Mesenchymal stem cell (in vitro differentiated cells and primary cell): ENCODE measurements at regions not wholly inside any gene's neighbourhood (a gene's known extent, or its start where the extent isn't known, plus 50 kb on each side); places are given as distances from the start of the nearest gene placed in this dataset.
"Not testable (repeated sequence)": the region's sequence is repeated elsewhere in the genome, so short reads cannot be mapped to it uniquely, and the experiment has no call there.

Source experiments
- DNase-seq: peaks from one replicate; pipeline ENCODE4 v3.0.0-alpha.2; 2013
- H2AFZ ChIP-seq: one replicate; pipeline ENCODE4 v1.6.1; 2013; ENCODE audit warnings: low read depth, mild to moderate bottlenecking, control low read depth, inconsistent platforms, low read length, moderate library complexity
- H2AK5ac ChIP-seq: 2 replicates; pipeline ENCODE4 v1.6.1; 2013; ENCODE audit warnings: low read length, moderate library complexity, mild to moderate bottlenecking, inconsistent platforms; ENCODE audit not compliant: severe bottlenecking
- H2BK120ac ChIP-seq: one replicate; pipeline ENCODE4 v1.6.1; 2013; ENCODE audit warnings: low read depth, mild to moderate bottlenecking, inconsistent platforms, low read length, moderate library complexity
- H2BK12ac ChIP-seq, 2 experiments: one replicate each; pipeline ENCODE4 v1.6.1; 2013; ENCODE audit warnings: inconsistent platforms in 2 of 2, low read length in 2 of 2, mild to moderate bottlenecking in 2 of 2, moderate library complexity in 2 of 2, control low read depth in 1 of 2
- H2BK15ac ChIP-seq: one replicate; pipeline ENCODE4 v1.6.1; 2013; ENCODE audit warnings: mild to moderate bottlenecking, low read depth, inconsistent platforms; ENCODE audit not compliant: poor library complexity, severe bottlenecking
- H2BK5ac ChIP-seq: 2 replicates; pipeline ENCODE4 v1.6.1; 2013; ENCODE audit warnings: low read depth, mild to moderate bottlenecking, low read length, control low read depth, inconsistent platforms; ENCODE audit not compliant: poor library complexity, severe bottlenecking
- H3K14ac ChIP-seq, 2 experiments: one replicate each; pipeline ENCODE4 v1.6.1; 2013; ENCODE audit warnings: inconsistent platforms in 2 of 2, low read length in 2 of 2, control low read depth in 1 of 2, mild to moderate bottlenecking in 1 of 2, moderate library complexity in 1 of 2
- H3K18ac ChIP-seq, 2 experiments: one replicate each; pipeline ENCODE4 v1.6.1; 2013; ENCODE audit warnings: inconsistent platforms in 2 of 2, low read length in 2 of 2, control low read depth in 1 of 2, low read depth in 1 of 2, mild to moderate bottlenecking in 1 of 2
- H3K23ac ChIP-seq, 2 experiments: one replicate each; pipeline ENCODE4 v1.6.1; 2013; ENCODE audit warnings: inconsistent platforms in 2 of 2, low read length in 2 of 2, mild to moderate bottlenecking in 2 of 2, moderate library complexity in 2 of 2, control low read depth in 1 of 2
- H3K27ac ChIP-seq: 2 replicates; pipeline ENCODE4 v1.5.1; 2013; ENCODE audit warnings: mild to moderate bottlenecking, moderate library complexity, low read length, control low read depth, inconsistent platforms; ENCODE audit not compliant: poor library complexity, severe bottlenecking
- H3K27me3 ChIP-seq, 2 experiments: 2 replicates each; pipeline versions ENCODE4 v1.6.1 to v1.7.0; 2013; ENCODE audit warnings: low read length in 2 of 2, mild to moderate bottlenecking in 2 of 2, moderate library complexity in 2 of 2, control low read depth in 1 of 2, inconsistent platforms in 1 of 2; ENCODE audit not compliant: control insufficient read depth in 1 of 2, insufficient read depth in 1 of 2
- H3K36me3 ChIP-seq, 2 experiments: 2 replicates each; pipeline versions ENCODE4 v1.6.1 to v1.7.0; 2013; ENCODE audit warnings: low read length in 2 of 2, control low read depth in 1 of 2, inconsistent platforms in 1 of 2, low read depth in 1 of 2, mild to moderate bottlenecking in 1 of 2; ENCODE audit not compliant: insufficient read depth in 2 of 2, control insufficient read depth in 1 of 2
- H3K4ac ChIP-seq, 2 experiments: one replicate each; pipeline ENCODE4 v1.6.1; 2013; ENCODE audit warnings: inconsistent platforms in 2 of 2, low read length in 2 of 2, mild to moderate bottlenecking in 2 of 2, moderate library complexity in 2 of 2, control low read depth in 1 of 2, low read depth in 1 of 2
- H3K4me1 ChIP-seq: 2 replicates; pipeline ENCODE4 v1.6.1; 2013; ENCODE audit warnings: low read depth, low read length, control low read depth; ENCODE audit not compliant: control insufficient read depth, insufficient read depth
- H3K4me2 ChIP-seq: 2 replicates; pipeline ENCODE4 v1.6.1; 2013; ENCODE audit warnings: low read length, mild to moderate bottlenecking, inconsistent platforms; ENCODE audit not compliant: poor library complexity, severe bottlenecking
- H3K4me3 ChIP-seq, 2 experiments: 2 replicates each; pipeline versions ENCODE4 v1.5.1 to v1.7.0; 2013; ENCODE audit warnings: low read length in 2 of 2, mild to moderate bottlenecking in 2 of 2, control low read depth in 1 of 2, low read depth in 1 of 2; ENCODE audit not compliant: insufficient read depth in 1 of 2
- H3K79me1 ChIP-seq: replicated peaks from 2 replicates; pipeline ENCODE4 v1.6.1; 2013; ENCODE audit warnings: mild to moderate bottlenecking, control low read depth, low read length, inconsistent platforms; ENCODE audit not compliant: poor library complexity, severe bottlenecking
- H3K9ac ChIP-seq: 2 replicates; pipeline ENCODE4 v1.7.0; 2013; ENCODE audit warnings: mild to moderate bottlenecking, low read length, moderate library complexity
- H3K9me3 ChIP-seq: 2 replicates; pipeline ENCODE4 v1.7.0; 2013; ENCODE audit warnings: mild to moderate bottlenecking, low read length; ENCODE audit not compliant: control insufficient read depth
- H4K8ac ChIP-seq: one replicate; pipeline ENCODE4 v1.6.1; 2013; ENCODE audit warnings: inconsistent platforms, mild to moderate bottlenecking, low read length, moderate library complexity
- H4K91ac ChIP-seq: one replicate; pipeline ENCODE4 v1.6.1; 2013; ENCODE audit warnings: mild to moderate bottlenecking, low read length, inconsistent platforms
- WGBS: methylation state at CpG from one replicate; pipeline ENCODE4 v1.1.7; 2013; ENCODE audit warnings: mixed read lengths; 5-methylcytosine and 5-hydroxymethylcytosine counted together

DNA sequence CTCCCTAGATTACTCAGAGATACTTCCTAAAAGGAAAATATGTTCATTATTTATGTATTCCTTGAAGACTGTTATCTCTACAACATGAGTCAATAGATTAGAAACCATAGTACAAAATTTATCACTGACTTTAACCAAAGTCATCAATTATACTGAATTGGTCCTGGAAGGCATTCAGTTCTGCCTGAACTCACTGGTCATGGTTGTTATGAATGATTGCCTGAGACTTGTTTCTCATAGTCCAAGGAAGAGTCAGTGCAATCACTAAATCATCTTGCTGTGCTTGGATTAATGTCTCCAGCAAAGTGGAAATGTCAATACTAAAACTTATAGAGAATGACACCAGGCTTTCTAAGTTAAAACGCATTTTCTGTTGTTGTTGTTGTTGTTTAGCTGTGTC, 878.6 kb upstream of the MANEA start:
- Histone ChIP-seq H3K18ac (no peak overlapping the region), H3K4me1 (no peaks in the 10 kb centered on the region), H2BK12ac (no peak overlapping the region), H3K27me3 (no peaks in the 10 kb centered on the region), H3K9me3 (no peaks in the 10 kb centered on the region), H3K4ac (no peak overlapping the region), H3K23ac (no peak overlapping the region), H3K9ac (no peak overlapping the region), H3K27ac (no peak overlapping the region), H2AK5ac (no peak overlapping the region), H3K4me2 (no peak overlapping the region), H3K4me3 (no peak overlapping the region), H3K79me1 (no peaks in the 10 kb centered on the region), H3K36me3 (no peaks in the 10 kb centered on the region), H3K14ac (no peak overlapping the region), H2BK5ac (no peak overlapping the region), H4K8ac (no peak overlapping the region), H2BK120ac (no peak overlapping the region), H4K91ac (no peak overlapping the region), H2AFZ (no peak overlapping the region), H2BK15ac (no peak overlapping the region)
- DNase-seq = no peak
- 92% methylated on average over 1 of the region's 1 CpG for WGBS

- not testable (repeated sequence) for H3K4me2 ChIP-seq, H3K79me1 ChIP-seq, H3K27me3 ChIP-seq, H2BK120ac ChIP-seq, H2BK15ac ChIP-seq, H3K18ac ChIP-seq, H3K4ac ChIP-seq, H3K4me3 ChIP-seq, H2AK5ac ChIP-seq, DNase-seq, H3K9ac ChIP-seq, H3K27ac ChIP-seq, H4K91ac ChIP-seq, H3K4me1 ChIP-seq, H2BK5ac ChIP-seq, H2AFZ ChIP-seq, H3K23ac ChIP-seq, H3K14ac ChIP-seq, H3K9me3 ChIP-seq, H2BK12ac ChIP-seq, H3K36me3 ChIP-seq, H4K8ac ChIP-seq
- WGBS = 96% methylated on average over 5 of the region's 6 CpGs
Observed at GRCh38 chr6:94687255-94687654, 890.1 kb upstream of the MANEA start.

- no peak overlapping the region for H3K9ac ChIP-seq
- no peak overlapping the region for H4K8ac ChIP-seq
- no peaks in the 10 kb centered on the region for H3K27me3 ChIP-seq
- H4K91ac ChIP-seq = no peak overlapping the region
- no peak overlapping the region for H3K18ac ChIP-seq
- H3K79me1 ChIP-seq = no peaks in the 10 kb centered on the region
- no peak overlapping the region for H2BK12ac ChIP-seq
- H3K27ac ChIP-seq = no peak overlapping the region
- H3K4me2 ChIP-seq = no peak overlapping the region
- no peak overlapping the region for H3K4me3 ChIP-seq
- 100% methylated on average over 1 of the region's 3 CpGs for WGBS
- no peaks in the 10 kb centered on the region for H3K4me1 ChIP-seq
- no peak for DNase-seq
- H3K23ac ChIP-seq = no peak overlapping the region
- H3K9me3 ChIP-seq = no peaks in the 10 kb centered on the region
- no peak overlapping the region for H2BK5ac ChIP-seq
- no peak overlapping the region for H2AK5ac ChIP-seq
- no peak overlapping the region for H2BK120ac ChIP-seq
- H3K14ac ChIP-seq = no peak overlapping the region
- no peak overlapping the region for H3K4ac ChIP-seq
- H2BK15ac ChIP-seq = no peak overlapping the region
- no peak overlapping the region for H2AFZ ChIP-seq
- no peaks in the 10 kb centered on the region for H3K36me3 ChIP-seq
Observed at GRCh38 chr6:94683409-94683808, 893.9 kb upstream of the MANEA start.

- Histone ChIP-seq H2AFZ (no peak overlapping the region), H2BK120ac (no peak overlapping the region), H4K8ac (no peak overlapping the region), H3K4me1 (no peaks in the 10 kb centered on the region), H3K79me1 (no peaks in the 10 kb centered on the region), H2BK5ac (no peak overlapping the region), H3K27me3 (no peaks in the 10 kb centered on the region), H2AK5ac (no peak overlapping the region), H3K23ac (no peak overlapping the region), H3K14ac (no peak overlapping the region), H3K18ac (no peak overlapping the region), H3K4me3 (no peak overlapping the region), H3K27ac (no peak overlapping the region), H2BK12ac (no peak overlapping the region), H3K4me2 (no peak overlapping the region), H4K91ac (no peak overlapping the region), H3K9ac (no peak overlapping the region), H3K4ac (no peak overlapping the region), H2BK15ac (no peak overlapping the region), H3K9me3 (peaks cover under 1% of the 10 kb centered on the region), H3K36me3 (no peaks in the 10 kb centered on the region)
- DNase-seq = no peak
- 100% methylated on average over 1 of the region's 1 CpG for WGBS
Observed at GRCh38 chr6:94680669-94681212, 896.6 kb upstream of the MANEA start.
